ENCODE measurements at regions not wholly inside any gene's neighbourhood (a gene's known extent, or its start where the extent isn't known, plus 50 kb on each side); places are given as distances from the start of the nearest gene placed in this dataset.

GRCh38 chr2:60317844-60318243, 235.6 kb downstream of the BCL11A start:
- no peak for FAIRE-seq
- no peak overlapping the region for H4K91ac ChIP-seq (replicated peaks; ENCODE audit: insufficient read length, low read length)
- no peak overlapping the region for H4K8ac ChIP-seq (ENCODE audit: extremely low read depth, insufficient read depth, low read length)
- H3K23me2 ChIP-seq (ENCODE audit: low read depth, low read length): no peaks in the 10 kb centered on the region; the same call in 1 of the 2 replicates
- H4K5ac ChIP-seq (ENCODE audit: insufficient read length, low read depth, low read length): no peak overlapping the region
- no peak overlapping the region for H2AK5ac ChIP-seq (ENCODE audit: low read depth, low read length)
- no peak overlapping the region for H3K4ac ChIP-seq (replicated peaks; ENCODE audit: insufficient read length, low read depth, low read length)
- no peak for TF ChIP-seq ZNF274 (IDR thresholded peaks at IDR 0.05; ENCODE audit: borderline replicate concordance, extremely low read depth, low read length)
- no peak for TF ChIP-seq POLR2AphosphoS5 (IDR thresholded peaks at IDR 0.05; ENCODE audit: low read depth, low read length)
- TF ChIP-seq RFX5 (IDR thresholded peaks at IDR 0.05; ENCODE audit: borderline replicate concordance, low read depth, low read length): no peak
- no peak for TF ChIP-seq BACH1 (IDR thresholded peaks at IDR 0.05; ENCODE audit: low read length)
- TF ChIP-seq ATF3 (IDR thresholded peaks at IDR 0.05; ENCODE audit: insufficient read depth, low read depth, low read length): no peak
- TF ChIP-seq RBBP5 (IDR thresholded peaks at IDR 0.05; ENCODE audit: borderline replicate concordance, low read depth, low read length): no peak
- TF ChIP-seq SP1 (IDR thresholded peaks at IDR 0.05; ENCODE audit: low read depth, low read length): no peak
- no peak for TF ChIP-seq FOSL1 (IDR thresholded peaks at IDR 0.05; ENCODE audit: insufficient read depth, low read depth, low read length)
- DNase-seq (ENCODE audit: low read depth in 1 of 2, low spot score in 2 of 2): no peak
- ChIA-PET POLR2A (ENCODE audit: partially characterized antibody) (interaction anchor here (0.9 kb wide), 1 partner anchor 14 kb away, joined by 4 read pairs; no protein-coding TSS in a partner anchor), CTCF (ENCODE audit: partially characterized antibody) (interaction anchor here (1.0 to 1.6 kb wide), 5 partner anchors 12 to 245 kb away, joined by 3 to 5 read pairs (median 4); no protein-coding TSS in a partner anchor)
- no peak overlapping the region for H3K4me3 ChIP-seq (ENCODE audit: extremely low read depth in 1 of 4, insufficient read depth in 2 of 4, low read depth in 3 of 4, low read length in 4 of 4)
- no peaks in the 10 kb centered on the region for H3K9me3 ChIP-seq (ENCODE audit: insufficient read depth in 2 of 2, low read depth in 1 of 2, low read length in 1 of 2)
- H3K18ac ChIP-seq (ENCODE audit: extremely low read depth, low read length): no peak overlapping the region
- H3K79me1 ChIP-seq (ENCODE audit: low read depth, low read length): no peaks in the 10 kb centered on the region
- no peak overlapping the region for H2BK15ac ChIP-seq (ENCODE audit: low read length)
- H4K20me1 ChIP-seq (replicated peaks in 1 of 2; ENCODE audit: control insufficient read depth in 1 of 2, insufficient read depth in 2 of 2, low read length in 2 of 2): no peaks in the 10 kb centered on the region
- H2BK5ac ChIP-seq (ENCODE audit: low read depth, low read length): no peak overlapping the region
- peaks cover 0 to 7% (median 4%) of the 10 kb centered on the region in 4 experiments; a peak in 4 of 7 replicates for H3K4me1 ChIP-seq (replicated peaks in 1 of 4; ENCODE audit: control insufficient read depth in 3 of 4, insufficient read depth in 4 of 4, low read length in 3 of 4)
- no peak overlapping the region for H3K23ac ChIP-seq (ENCODE audit: insufficient read length)
- 83% methylated on average over 8 of the region's 8 CpGs; no CpG with 5 or more reads in 1 of the 2 experiments for WGBS, 2 experiments (ENCODE audit: extremely low coverage in 1 of 2, insufficient coverage in 1 of 2, insufficient read length in 1 of 2, insufficient replicate concordance in 2 of 2, low coverage in 1 of 2, low lambda C conversion rate in 2 of 2, missing lambda C conversion rate in 1 of 2)
- no peak overlapping the region for H3K9ac ChIP-seq (replicated peaks in 1 of 4; ENCODE audit: extremely low read depth in 1 of 4, low read depth in 3 of 4, low read length in 3 of 4)
- no peak overlapping the region for H3K56ac ChIP-seq (replicated peaks; ENCODE audit: insufficient read length, low read depth, low read length)
- H3K79me2 ChIP-seq (ENCODE audit: control insufficient read depth in 1 of 2, insufficient read depth in 2 of 2, low read length in 2 of 2): no peaks in the 10 kb centered on the region
- H3K27ac ChIP-seq (ENCODE audit: low read depth, low read length): no peak overlapping the region
- H3K36me3 ChIP-seq (ENCODE audit: control insufficient read depth in 2 of 4, insufficient read depth in 4 of 4, low read length in 3 of 4): no peaks in the 10 kb centered on the region
- H2BK120ac ChIP-seq (replicated peaks; ENCODE audit: low read depth, low read length): no peak overlapping the region
- no peak overlapping the region for H3K4me2 ChIP-seq (ENCODE audit: insufficient read depth in 1 of 2, low read depth in 2 of 2, low read length in 2 of 2)
- no peak overlapping the region for H2BK12ac ChIP-seq (ENCODE audit: low read depth, low read length)
- no peak overlapping the region for H2AFZ ChIP-seq (ENCODE audit: low read length)
- no peaks in the 10 kb centered on the region for H3K27me3 ChIP-seq (replicated peaks in 1 of 4; ENCODE audit: control insufficient read depth in 3 of 4, extremely low read depth in 1 of 4, insufficient read depth in 3 of 4, low read length in 3 of 4)
- no peak overlapping the region for H3K14ac ChIP-seq (ENCODE audit: insufficient read length)
- H2BK20ac ChIP-seq (ENCODE audit: low read length): no peak overlapping the region
